HK-2 (cell line): ENCODE measurements at regions not wholly inside any gene's neighbourhood (a gene's known extent, or its start where the extent isn't known, plus 50 kb on each side); places are given as distances from the start of the nearest gene placed in this dataset.

ENCODE experiments used
- DNase-seq: peaks from one replicate; pipeline ENCODE4 v3.0.0-alpha.2; 2018; ENCODE audit not compliant: unreplicated experiment

- DNase-seq = no peak
These were observed 79.1 kb downstream of the INHBB start for GRCh38 chr2:120425014-120425413.

- no peak for DNase-seq
These were observed 82.8 kb downstream of the INHBB start for GRCh38 chr2:120428748-120429147.

GRCh38 chr2:120429586-120430500 lies 83.9 kb downstream of the INHBB start:
- DNase-seq = no peak

GRCh38 chr2:120430501-120430830 lies 84.5 kb downstream of the INHBB start:
- DNase-seq = no peak

- no peak for DNase-seq
These were observed 85.0 kb downstream of the INHBB start for GRCh38 chr2:120430957-120431356.

- no peak for DNase-seq
These were observed 85.7 kb downstream of the INHBB start for GRCh38 chr2:120431386-120432292.

- no peak for DNase-seq
These were observed 86.5 kb downstream of the INHBB start for GRCh38 chr2:120432293-120432975.

GRCh38 chr2:120432976-120433815 lies 87.3 kb downstream of the INHBB start:
- DNase-seq = no peak

GRCh38 chr2:120433816-120434290 lies 87.9 kb downstream of the INHBB start:
- no peak for DNase-seq

GRCh38 chr2:120434492-120435308 lies 88.8 kb downstream of the INHBB start:
- no peak for DNase-seq

GRCh38 chr2:120435671-120436459 lies 89.9 kb downstream of the INHBB start:
- DNase-seq = no peak

GRCh38 chr2:120436460-120436739 lies 90.5 kb downstream of the INHBB start:
- no peak for DNase-seq

- DNase-seq = peak; percentile 32
These were observed 91.1 kb downstream of the INHBB start for GRCh38 chr2:120436885-120437603.

- DNase-seq = no peak
These were observed 91.7 kb downstream of the INHBB start for GRCh38 chr2:120437604-120438000.

GRCh38 chr2:120438301-120439066 lies 92.5 kb downstream of the INHBB start:
- DNase-seq = no peak

GRCh38 chr2:120439067-120439368 lies 93.1 kb downstream of the INHBB start:
- no peak for DNase-seq

GRCh38 chr2:120439637-120440384 lies 93.9 kb downstream of the INHBB start:
- DNase-seq = no peak
